Endothelial cell of umbilical vein (primary cell): ENCODE measurements at regions not wholly inside any gene's neighbourhood (a gene's known extent, or its start where the extent isn't known, plus 50 kb on each side); places are given as distances from the start of the nearest gene placed in this dataset.

Experiments used
- CTCF ChIP-seq, 2 donors: IDR thresholded peaks; 1 replicate in 1 of 2; 2 replicates in 1 of 2; pipeline ENCODE4 v1.5.1; 2011; ENCODE audit warnings: low read length in 2 of 2, mild to moderate bottlenecking in 2 of 2, moderate library complexity in 2 of 2, control low read depth in 1 of 2, inconsistent platforms in 1 of 2, low read depth in 1 of 2; ENCODE audit not compliant: insufficient read depth in 1 of 2; ENCODE audit errors: extremely low read depth in 1 of 2
- EZH2 ChIP-seq: IDR thresholded peaks from 2 replicates; pipeline ENCODE4 v1.6.1; 2012; ENCODE audit warnings: borderline replicate concordance, low read depth, mild to moderate bottlenecking, moderate library complexity, low read length, inconsistent platforms; ENCODE audit not compliant: severe bottlenecking
- FOS ChIP-seq: IDR thresholded peaks from 2 replicates; pipeline ENCODE4 v1.6.1; 2011; ENCODE audit warnings: mild to moderate bottlenecking, low read length, moderate library complexity, borderline replicate concordance; ENCODE audit not compliant: insufficient read depth
- GATA2 ChIP-seq: IDR thresholded peaks from 2 replicates; pipeline ENCODE4 v1.7.0; 2011; ENCODE audit warnings: low read depth, mild to moderate bottlenecking, moderate library complexity, mixed read lengths, low read length; ENCODE audit not compliant: insufficient read length, insufficient read depth
- MAX ChIP-seq: IDR thresholded peaks from 2 replicates; pipeline ENCODE4 v1.6.1; 2011; ENCODE audit not compliant: insufficient read depth, insufficient read length
- MYC ChIP-seq: IDR thresholded peaks from one replicate; pipeline ENCODE4 v1.6.1; 2011; ENCODE audit warnings: mild to moderate bottlenecking, low read depth, low read length
- POLR2A ChIP-seq: IDR thresholded peaks from 2 replicates; pipeline ENCODE4 v1.6.1; 2012; ENCODE audit warnings: low read depth, mild to moderate bottlenecking, control low read depth, low read length
- POLR2AphosphoS5 ChIP-seq: IDR thresholded peaks from 2 replicates; pipeline ENCODE4 v1.6.1; 2012; ENCODE audit warnings: low read depth, mild to moderate bottlenecking, control low read depth, low read length, moderate library complexity; ENCODE audit not compliant: insufficient read depth

DNA sequence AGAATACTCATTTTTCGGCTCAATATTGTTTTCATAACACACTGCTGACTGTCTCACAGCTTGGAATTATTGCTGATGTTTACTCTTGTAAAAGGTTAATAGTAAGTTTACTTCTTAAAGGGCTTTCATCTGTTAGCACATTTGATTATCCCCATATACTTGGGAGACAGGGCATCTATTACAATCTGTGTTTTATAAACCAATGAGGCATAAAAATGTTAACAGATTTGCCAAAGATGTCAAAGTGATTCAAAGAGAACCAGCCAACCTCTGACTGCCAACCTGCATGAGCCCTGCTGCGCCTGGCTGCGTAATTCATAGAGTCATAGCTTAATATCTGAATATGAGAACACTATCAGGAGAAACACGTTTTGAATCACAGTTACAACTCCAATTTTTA lies 665.6 kb downstream of the TRIML1 start:
- no peak for TF ChIP-seq CTCF (IDR thresholded peaks at IDR 0.05; ENCODE audit: extremely low read depth in 1 of 2, insufficient read depth in 1 of 2, low read depth in 1 of 2, low read length in 2 of 2)
- no peak for TF ChIP-seq EZH2
- no peak for TF ChIP-seq POLR2A
- no peak for TF ChIP-seq POLR2AphosphoS5
- TF ChIP-seq MYC, result no peak
- no peak for TF ChIP-seq MAX
- no peak for TF ChIP-seq FOS
- TF ChIP-seq GATA2, result no peak
